Cardiac fibroblast (primary cell): ENCODE measurements at regions not wholly inside any gene's neighbourhood (a gene's known extent, or its start where the extent isn't known, plus 50 kb on each side); places are given as distances from the start of the nearest gene placed in this dataset.

Experiments used
- DNase-seq, 2 donors: peaks; one replicate each; pipeline versions ENCODE4 v3.0.0 to v3.0.0-alpha.2; 2010; ENCODE audit warnings: low read depth in 2 of 2
- H3K4me3 ChIP-seq, 2 donors: replicated peaks in 1 of 2; 1 replicate in 1 of 2; 2 replicates in 1 of 2; pipeline ENCODE4 v1.5.1; 2011; ENCODE audit warnings: low read depth in 2 of 2, low read length in 2 of 2, mild to moderate bottlenecking in 2 of 2, moderate library complexity in 1 of 2
- TF ChIP-seq, protein P1 (sequence below): IDR thresholded peaks from one replicate; pipeline ENCODE4 v1.5.1; 2011; ENCODE audit warnings: low read depth, mild to moderate bottlenecking, low read length, inconsistent platforms

DNA sequence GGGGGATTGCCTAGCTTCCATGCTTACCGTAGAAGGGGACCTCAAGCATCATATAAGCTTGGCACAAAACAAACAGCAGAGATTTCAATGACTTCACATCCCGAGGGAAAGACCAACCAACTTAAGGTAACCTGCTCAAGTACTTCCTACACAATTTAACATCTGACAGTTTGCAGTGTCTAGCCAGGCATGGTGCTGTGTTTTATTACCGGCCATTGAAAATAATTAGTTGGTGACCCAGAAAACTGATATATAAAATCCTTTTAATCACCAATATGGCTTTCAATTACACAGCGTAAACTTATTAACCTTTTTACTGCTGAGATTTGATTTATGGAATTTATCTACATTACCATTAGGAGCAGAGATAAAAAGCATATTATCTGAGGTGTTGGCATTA lies 268.3 kb downstream of the ARRDC4 start:
- no peak for DNase-seq
- TF ChIP-seq, protein P1, sequence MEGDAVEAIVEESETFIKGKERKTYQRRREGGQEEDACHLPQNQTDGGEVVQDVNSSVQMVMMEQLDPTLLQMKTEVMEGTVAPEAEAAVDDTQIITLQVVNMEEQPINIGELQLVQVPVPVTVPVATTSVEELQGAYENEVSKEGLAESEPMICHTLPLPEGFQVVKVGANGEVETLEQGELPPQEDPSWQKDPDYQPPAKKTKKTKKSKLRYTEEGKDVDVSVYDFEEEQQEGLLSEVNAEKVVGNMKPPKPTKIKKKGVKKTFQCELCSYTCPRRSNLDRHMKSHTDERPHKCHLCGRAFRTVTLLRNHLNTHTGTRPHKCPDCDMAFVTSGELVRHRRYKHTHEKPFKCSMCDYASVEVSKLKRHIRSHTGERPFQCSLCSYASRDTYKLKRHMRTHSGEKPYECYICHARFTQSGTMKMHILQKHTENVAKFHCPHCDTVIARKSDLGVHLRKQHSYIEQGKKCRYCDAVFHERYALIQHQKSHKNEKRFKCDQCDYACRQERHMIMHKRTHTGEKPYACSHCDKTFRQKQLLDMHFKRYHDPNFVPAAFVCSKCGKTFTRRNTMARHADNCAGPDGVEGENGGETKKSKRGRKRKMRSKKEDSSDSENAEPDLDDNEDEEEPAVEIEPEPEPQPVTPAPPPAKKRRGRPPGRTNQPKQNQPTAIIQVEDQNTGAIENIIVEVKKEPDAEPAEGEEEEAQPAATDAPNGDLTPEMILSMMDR = no peak
- no peak overlapping the region for H3K4me3 ChIP-seq

DNA sequence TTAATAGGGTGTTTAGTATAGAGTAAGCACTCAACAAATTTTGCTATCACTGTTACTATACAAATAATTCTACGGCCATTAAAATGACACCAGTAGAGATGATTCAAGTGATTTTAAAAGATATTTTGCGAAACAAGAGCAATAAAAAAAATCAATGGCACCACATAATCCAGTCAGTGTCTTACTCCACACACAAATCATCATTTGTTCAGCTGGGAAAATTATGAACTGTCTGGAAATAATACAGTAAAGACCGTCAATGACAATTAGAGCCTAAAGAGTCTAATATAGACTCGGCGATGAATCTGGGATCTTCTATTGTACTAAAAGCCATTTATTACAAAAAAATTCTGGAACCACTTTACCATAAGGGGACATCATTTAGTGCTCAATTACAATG lies 270.5 kb downstream of the ARRDC4 start:
- TF ChIP-seq, protein P1 = no peak
- DNase-seq = no peak
- no peak overlapping the region for H3K4me3 ChIP-seq

GRCh38 chr15:98231696-98232440 lies 271.4 kb downstream of the ARRDC4 start:
- DNase-seq = peak; percentile 1 to 5
- TF ChIP-seq, protein P1 = no peak
- H3K4me3 ChIP-seq = no peak overlapping the region

DNA sequence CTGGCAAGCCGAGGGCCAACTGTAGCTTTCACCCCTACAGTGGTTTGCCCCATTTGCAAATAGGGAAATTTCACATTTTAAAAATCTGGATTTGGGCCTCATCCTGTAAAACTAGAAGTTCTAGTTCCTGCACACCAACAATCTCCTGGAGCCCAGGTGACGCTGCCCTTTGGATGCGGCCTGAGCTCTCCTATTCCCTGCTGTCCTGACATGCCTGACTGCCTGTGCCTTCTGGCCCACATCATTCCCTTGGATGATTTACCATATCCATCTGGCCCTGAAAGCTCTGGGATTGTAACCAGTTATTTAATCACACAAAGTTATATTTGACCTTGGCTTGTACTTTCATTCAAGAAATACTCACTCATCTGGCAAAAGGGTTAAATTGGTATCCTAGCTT lies 272.3 kb downstream of the ARRDC4 start:
- no peak overlapping the region for H3K4me3 ChIP-seq
- no peak for DNase-seq
- TF ChIP-seq, protein P1 = no peak

DNA sequence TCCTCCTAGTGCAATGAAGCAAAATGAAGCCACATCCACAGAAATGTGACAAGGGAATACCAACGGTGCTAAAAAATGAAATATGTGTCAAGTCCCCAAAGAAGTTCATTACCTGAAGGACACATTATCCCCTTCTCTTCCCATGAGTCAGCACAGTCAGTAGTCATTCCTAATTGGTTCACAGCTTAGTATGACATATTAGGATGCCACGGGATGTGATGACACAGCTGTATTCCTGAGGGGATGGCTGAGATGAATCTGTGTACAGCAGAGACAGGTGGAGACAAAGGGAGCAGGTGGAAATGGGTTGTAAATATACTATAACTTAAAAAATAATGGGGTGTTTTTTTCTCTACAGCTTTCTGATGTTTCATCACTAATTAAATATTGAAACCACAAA lies 273.4 kb downstream of the ARRDC4 start:
- no peak overlapping the region for H3K4me3 ChIP-seq
- TF ChIP-seq, protein P1 = no peak
- no peak for DNase-seq

GRCh38 chr15:98240303-98240702 lies 279.8 kb downstream of the ARRDC4 start:
- DNase-seq = no peak
- TF ChIP-seq, protein P1 = no peak
- H3K4me3 ChIP-seq = no peak overlapping the region
